HL-60 (cell line): ENCODE measurements at regions not wholly inside any gene's neighbourhood (a gene's known extent, or its start where the extent isn't known, plus 50 kb on each side); places are given as distances from the start of the nearest gene placed in this dataset.

Experiments used
- DNase-seq, 2 experiments: peaks; one replicate each; pipeline ENCODE4 v3.0.0-alpha.2; 2010 to 2020; ENCODE audit warnings: low read depth in 1 of 2, low spot score in 1 of 2
- H3K27ac ChIP-seq: fragments of 250-450 bp; sonication (Bioruptor Pico); replicated peaks from 2 replicates; pipeline ENCODE4 v1.5.1; 2020; ENCODE audit warnings: mild to moderate bottlenecking, moderate library complexity
- H3K27me3 ChIP-seq: fragments of 250-450 bp; sonication (Bioruptor Pico); 2 replicates; pipeline ENCODE4 v1.5.1; 2021; ENCODE audit warnings: mild to moderate bottlenecking, moderate library complexity; ENCODE audit not compliant: insufficient read depth, poor library complexity, severe bottlenecking
- H3K4me3 ChIP-seq: replicated peaks from 2 replicates; pipeline ENCODE4 v1.5.1; 2011; ENCODE audit warnings: mild to moderate bottlenecking, control low read depth, low read length; ENCODE audit not compliant: insufficient read depth
- CTCF ChIP-seq: IDR thresholded peaks from one replicate; pipeline ENCODE4 v1.5.1; 2011; ENCODE audit warnings: low read length, control low read depth, inconsistent platforms; ENCODE audit not compliant: insufficient read depth
- GABPA ChIP-seq: IDR thresholded peaks from 2 replicates; pipeline ENCODE4 v1.6.1; 2012; ENCODE audit warnings: low read depth
- POLR2AphosphoS5 ChIP-seq: IDR thresholded peaks from 2 replicates; pipeline ENCODE4 v1.6.1; 2012; ENCODE audit warnings: low read depth
- REST ChIP-seq: IDR thresholded peaks from 2 replicates; pipeline ENCODE4 v1.6.1; 2012; ENCODE audit warnings: low read depth; ENCODE audit not compliant: insufficient replicate concordance
- SPI1 ChIP-seq: IDR thresholded peaks from 2 replicates; pipeline ENCODE4 v1.6.1; 2012; ENCODE audit warnings: low read depth, mild to moderate bottlenecking, borderline replicate concordance

GRCh38 chr11:31986201-31986889 lies 104.5 kb upstream of the RCN1 start:
- Histone ChIP-seq H3K4me3 (no peak overlapping the region), H3K27ac (no peak overlapping the region), H3K27me3 (peaks cover 14% of the 10 kb centered on the region)
- no peak for DNase-seq
- TF ChIP-seq GABPA: no peak
- TF ChIP-seq POLR2AphosphoS5: no peak
- no peak for TF ChIP-seq CTCF
- no peak for TF ChIP-seq SPI1
- TF ChIP-seq REST: no peak

- peaks cover 3% of the 10 kb centered on the region for H3K27me3 ChIP-seq
- H3K27ac ChIP-seq: no peak overlapping the region
- H3K4me3 ChIP-seq: no peak overlapping the region
- no peak for TF ChIP-seq CTCF
- TF ChIP-seq POLR2AphosphoS5: no peak
- no peak for TF ChIP-seq SPI1
- no peak for TF ChIP-seq GABPA
- TF ChIP-seq REST: no peak
- DNase-seq: no peak
Observed at GRCh38 chr11:31981457-31981856, 109.4 kb upstream of the RCN1 start.

GRCh38 chr11:31977343-31977742 lies 113.5 kb upstream of the RCN1 start:
- TF ChIP-seq GABPA (no peak), POLR2AphosphoS5 (no peak), CTCF (no peak), REST (no peak), SPI1 (no peak)
- Histone ChIP-seq H3K27me3 (peaks cover 3% of the 10 kb centered on the region), H3K27ac (no peak overlapping the region), H3K4me3 (no peak overlapping the region)
- DNase-seq: no peak
